GM21723 (cell line): ENCODE measurements at regions not wholly inside any gene's neighbourhood (a gene's known extent, or its start where the extent isn't known, plus 50 kb on each side); places are given as distances from the start of the nearest gene placed in this dataset.

Experiments
- ATAC-seq: cut with Tn5 transposase; IDR thresholded peaks from one replicate; pipeline ENCODE4 v1.9.1; 2021; ENCODE audit warnings: mild to moderate bottlenecking, moderate library complexity; ENCODE audit not compliant: unreplicated experiment

DNA sequence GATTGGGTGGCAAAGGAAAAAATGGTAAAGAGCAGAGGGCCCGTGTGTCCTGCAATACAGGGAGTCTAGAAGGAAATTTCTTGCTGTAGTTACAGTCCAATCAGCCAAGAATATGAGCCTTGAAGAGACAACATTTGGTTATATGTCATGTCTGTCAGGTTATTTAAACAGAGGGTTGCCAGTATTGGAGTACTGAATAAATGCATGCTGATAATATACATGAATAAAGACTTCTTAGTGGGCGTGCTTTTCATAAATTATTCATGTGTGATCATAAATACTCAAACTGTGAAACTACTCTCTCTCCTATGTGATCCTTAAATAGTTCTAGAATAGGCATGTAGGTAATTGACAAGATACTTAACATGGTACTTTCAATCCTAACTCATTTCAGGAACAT is 249.0 kb downstream of the CRPPA start:
- no peak for ATAC-seq

DNA sequence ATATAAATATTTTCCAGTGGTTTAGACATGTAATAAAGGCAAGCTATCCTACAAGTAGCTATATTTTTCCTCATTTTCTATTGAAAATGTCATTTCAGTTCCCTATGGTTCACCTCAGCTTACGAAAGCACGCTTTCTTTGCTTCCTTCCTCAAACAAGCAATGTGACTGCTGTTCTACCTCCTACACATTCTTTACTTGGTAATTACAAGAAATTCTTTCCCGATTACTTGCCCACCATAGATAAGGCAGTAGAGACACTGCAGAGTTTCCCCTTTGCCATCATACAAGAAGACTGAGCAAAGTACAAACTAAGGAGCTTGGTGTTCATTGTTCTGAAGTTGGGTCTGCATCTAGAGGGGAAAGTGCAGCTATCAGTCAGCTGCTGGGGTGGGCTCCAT is 249.4 kb downstream of the CRPPA start:
- ATAC-seq = no peak

DNA sequence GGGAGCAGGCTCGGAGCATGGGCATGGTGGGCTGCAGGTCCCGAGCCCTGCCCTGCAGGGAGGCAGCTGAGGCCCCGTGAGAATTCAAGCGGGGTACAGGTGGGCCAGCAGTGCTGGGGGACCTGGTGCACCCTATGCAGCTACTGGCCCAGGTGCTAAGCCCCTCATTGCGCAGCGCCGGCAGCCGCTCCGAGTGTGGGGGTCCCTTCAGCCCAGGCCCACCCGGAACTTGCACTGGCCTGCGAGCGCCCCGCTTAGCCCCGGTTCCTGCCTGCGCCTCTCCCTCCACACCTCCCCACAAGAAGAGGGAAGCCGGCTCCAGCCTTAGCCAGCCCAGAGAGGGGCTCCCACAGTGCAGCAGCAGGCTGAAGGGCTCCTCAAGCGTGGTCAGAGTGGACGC is 250.7 kb downstream of the CRPPA start:
- no peak for ATAC-seq

DNA sequence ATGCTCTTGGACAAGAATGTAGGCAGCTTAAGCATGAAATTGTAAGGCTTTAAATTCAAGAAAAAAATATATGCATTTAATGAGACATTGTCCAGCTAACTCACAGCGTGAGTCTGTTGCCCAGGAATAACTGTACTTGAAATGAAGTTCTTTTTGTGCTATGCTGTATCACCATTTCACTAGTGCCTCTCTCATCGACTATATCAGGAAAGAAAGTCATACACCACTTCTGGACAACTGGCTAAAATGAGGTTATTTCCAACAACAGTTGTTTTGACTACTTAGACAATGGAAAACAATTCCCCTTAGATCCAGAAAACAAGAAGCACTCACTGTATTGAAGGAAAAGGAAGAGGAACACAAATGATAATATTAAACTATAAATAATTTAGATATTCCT is 251.8 kb downstream of the CRPPA start:
- ATAC-seq = no peak

DNA sequence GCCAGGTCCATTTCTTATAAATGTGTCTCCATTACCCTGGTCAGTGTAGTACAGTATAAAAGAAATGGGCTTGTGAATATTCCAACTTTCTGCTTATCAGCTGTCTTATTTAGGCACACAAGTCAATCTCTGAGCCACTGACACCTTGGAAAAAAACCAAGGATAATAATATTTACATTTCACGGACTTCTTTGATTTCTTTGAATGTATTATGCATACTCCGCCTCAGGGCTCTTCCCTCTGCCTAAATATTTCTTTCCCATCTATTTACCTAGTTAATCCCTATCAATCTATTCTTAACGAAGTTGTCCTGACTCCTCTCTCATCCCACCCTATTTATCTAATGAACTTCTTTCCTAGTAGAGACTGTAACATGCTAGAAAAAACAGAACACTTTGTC is 253.8 kb downstream of the CRPPA start:
- ATAC-seq = no peak

DNA sequence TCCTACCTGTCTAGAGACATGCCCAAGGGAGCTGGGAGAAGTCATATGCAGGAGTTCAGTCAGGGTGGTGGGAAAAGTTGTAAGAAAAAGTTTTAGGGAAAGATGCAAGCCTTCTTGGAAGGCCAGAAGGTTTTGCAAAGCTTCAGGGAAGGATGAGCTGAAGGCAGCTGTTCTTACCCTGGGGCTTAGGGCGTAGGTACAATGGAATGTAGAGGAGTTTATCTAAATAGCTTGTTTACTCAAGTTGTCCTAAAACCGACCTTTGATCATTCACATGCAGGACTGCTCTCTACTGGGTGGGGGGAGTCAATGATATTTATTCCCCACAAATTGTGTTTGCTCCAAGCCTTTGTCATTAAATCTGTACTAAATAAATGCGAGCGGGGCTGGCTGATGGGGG is 277.0 kb downstream of the CRPPA start:
- no peak for ATAC-seq

DNA sequence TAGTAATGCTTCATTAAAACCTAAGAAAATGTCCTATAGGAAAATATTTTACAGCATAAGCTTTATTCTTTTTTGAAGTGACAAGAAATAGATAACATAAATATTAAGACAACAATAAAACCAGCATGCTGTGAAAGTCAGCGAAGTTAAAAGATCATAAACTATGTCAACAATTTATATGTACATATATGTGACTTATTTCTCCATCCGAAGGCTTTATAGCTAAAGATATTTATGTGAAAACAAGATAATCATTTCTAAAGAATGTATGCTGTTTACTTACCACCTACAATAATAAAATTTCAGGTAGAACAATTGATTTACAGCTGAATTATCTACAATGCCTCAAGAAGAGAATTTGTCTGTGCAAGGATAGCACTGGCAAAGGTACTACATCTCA is 283.4 kb downstream of the CRPPA start:
- ATAC-seq = no peak

DNA sequence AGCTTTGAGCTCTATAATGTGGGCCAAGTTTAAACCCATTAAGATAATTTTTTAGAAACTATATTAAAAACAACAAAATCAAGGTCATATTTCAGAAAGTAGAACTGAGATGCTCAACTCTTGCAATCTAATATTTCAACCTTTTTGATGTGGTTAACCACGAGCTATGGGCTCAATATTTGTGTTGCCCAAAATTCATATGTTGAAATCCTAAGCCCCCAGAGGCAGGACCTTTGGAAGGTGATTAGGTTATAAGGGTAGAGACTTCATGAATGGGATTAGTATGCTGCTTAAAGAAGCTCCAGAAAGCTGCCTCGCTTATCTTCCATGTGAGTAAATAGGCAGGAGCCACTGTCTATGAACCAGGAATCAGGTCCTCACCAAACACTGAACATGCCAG is 284.4 kb downstream of the CRPPA start:
- no peak for ATAC-seq

DNA sequence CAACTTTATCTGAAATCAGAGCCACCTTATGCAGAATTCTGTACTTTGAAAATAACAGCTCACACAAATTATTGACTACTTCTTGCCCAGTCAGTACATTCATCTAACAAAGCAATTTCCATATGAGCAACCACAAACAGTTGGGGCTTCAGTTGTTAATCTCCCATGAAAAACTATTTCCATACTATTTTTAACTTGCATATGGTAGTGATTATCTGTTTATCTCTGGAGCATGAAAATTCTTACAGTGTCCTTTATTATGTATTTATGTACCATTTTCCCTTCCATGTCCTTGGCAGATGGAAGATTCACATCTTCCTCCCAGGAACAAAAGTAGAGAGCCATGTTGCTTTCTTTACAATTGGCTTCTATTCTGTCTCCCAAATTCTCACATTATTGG is 285.7 kb downstream of the CRPPA start:
- no peak for ATAC-seq

DNA sequence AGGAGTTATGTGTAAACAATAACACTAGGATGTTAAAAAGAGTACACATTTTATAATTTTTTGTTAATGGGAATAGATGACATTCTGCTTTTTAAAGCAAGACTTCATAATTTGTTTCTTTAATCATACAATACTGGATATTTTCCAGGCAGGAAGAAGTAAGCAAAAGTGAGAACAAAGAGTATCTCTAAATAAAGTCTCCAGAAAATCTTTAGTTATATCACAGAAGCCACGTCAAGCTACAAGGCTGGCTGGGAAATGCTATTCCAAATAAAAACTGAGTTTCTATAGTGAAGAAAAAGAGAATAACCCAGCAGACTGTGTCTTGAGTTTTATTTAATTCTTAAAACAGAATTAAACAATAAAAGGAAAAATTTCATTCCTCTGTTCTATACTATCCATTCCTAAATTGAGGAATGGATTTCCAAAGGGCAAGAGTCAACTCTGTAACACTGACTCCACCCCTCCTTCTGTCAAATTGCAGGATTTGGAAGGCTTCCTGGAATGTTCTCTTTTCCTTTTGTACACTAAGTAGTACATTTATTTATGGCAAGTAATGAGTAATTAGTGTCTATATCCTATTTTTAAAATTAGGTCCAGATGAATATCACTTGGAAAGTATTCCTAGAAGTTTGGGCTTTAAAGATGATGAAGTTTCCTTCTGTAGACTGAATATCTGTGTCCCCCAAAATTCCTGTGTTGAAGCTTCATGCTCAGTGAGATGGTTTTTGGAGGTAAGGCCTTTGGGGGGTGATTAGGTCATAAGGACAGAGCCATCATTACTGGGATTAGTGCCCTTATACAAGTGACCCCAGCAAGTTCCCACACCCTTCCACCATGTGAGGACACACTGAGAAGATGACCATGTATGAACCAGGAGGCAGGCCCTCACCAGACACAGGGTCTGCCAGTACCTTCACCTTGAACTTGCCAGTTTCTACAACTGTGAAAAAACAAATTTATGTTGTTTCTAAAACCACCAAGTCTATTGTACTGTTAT is 290.9 kb downstream of the CRPPA start:
- no peak for ATAC-seq

DNA sequence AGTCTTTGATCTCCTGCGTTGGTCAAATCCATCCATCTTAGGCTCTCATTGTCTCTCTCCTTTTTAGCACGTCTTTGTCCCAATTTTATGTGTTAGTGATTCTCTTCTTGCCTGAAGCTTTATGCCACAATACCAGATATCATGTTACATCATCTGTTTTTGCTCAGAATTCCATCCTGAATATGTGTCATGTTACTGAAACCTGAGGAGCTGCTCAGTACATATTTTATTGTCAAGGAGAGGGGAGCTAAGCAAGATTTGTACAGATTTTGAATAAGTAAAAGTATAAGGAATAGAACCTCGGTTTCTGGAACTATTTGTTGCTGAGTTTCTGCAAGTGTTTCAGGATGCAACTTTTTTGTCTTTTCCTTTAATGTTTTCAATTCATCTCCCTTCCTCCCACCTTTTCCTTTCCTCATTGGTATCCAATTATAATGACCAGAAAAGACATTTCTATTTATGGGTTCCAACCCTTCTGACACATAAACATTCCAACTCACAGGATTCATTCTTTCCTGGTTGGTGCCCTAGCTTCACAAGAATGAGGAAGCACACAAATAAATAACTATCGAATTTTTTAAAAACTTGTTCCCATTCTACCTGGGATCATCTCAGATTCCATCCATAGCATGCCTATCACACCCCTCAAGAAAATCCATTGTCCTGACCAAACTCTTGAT is 291.8 kb downstream of the CRPPA start:
- ATAC-seq = no peak

DNA sequence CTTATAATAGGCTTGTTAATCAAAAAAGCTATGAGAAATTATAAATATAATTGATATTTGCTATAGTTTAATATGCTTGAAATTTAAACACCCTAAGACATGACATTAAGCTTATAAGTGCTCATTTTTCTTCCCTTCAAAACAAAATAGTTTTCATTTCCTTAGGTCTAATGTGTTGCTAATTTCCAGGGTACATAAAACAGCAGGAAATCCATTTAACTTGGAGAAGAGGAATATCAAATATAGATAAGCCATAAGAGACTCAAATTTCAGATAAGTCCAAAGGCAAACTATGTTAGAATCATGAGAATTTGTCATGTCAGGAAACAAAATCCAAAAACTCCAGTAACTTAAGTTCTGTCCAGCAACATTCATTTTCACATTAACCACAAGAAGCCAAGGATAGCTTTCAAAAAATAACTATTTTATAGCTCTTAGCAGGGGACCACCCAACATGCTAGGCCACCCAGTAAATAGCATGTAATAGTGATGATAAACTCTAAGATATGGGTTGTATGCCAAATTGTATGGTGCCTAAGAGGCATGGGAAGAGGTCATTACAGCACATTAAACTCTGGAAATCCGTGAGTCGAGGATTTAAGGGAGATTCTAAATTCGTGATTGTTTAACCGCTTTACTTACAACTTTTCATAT is 298.1 kb downstream of the CRPPA start:
- no peak for ATAC-seq

DNA sequence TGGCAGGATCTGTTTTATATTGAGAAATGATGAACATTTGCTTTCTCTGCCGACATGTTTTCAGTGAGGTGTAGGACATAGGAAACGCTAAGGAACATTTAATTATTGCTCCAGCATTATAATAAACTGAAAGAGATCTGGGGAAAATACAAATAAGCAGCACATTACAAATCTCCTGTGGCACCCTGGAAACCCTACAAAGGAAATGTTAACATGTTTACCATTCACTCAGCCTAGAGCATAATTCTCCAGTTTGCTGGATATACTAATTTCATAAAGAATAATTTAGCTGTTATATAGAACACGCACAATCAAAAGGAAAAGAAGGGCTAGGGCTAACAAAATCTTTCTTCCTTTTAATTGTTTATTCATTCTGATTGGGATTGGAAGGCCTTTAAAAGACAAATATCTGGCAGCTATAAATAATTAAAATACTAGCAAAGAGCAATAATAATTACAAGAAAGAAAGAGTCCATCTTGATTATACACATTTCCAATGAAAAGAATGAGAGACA is 299.4 kb downstream of the CRPPA start:
- no peak for ATAC-seq

DNA sequence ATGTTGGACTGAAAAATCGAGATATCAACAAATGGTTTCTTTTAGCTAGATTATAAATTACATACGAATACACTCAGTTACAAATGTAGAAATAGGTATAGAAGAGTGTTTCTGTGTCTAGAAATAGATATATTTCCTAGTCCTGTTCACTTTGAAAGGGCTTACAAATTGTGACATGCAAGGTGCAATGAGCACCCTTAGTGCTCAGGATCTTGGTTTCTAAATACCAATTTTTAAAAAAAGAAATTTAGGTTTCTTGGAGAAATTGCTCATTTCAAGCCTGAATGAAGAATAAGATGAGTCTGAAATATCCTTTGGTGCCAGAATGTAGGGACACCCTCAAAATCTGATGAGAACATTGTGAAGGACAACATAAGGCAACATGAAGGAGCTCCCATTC is 306.0 kb downstream of the CRPPA start:
- no peak for ATAC-seq

DNA sequence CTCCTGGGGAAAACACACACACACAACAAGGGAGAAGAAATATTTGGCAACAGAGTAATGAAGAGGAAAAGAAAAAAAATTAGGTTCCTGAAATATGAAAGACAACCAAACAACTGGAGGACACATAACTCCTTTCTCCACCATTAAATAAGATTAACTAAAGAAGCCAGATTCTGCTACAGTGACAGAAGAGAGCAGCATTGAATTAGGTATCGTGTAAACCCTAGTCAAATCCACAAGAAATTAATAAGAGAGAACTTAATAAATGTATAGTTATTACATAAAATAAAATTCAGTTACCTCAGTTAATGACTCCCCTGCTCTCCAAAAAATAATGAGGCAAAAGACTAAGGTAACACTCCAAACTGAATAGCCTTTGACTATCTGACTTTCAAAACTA is 306.7 kb downstream of the CRPPA start:
- ATAC-seq = no peak

DNA sequence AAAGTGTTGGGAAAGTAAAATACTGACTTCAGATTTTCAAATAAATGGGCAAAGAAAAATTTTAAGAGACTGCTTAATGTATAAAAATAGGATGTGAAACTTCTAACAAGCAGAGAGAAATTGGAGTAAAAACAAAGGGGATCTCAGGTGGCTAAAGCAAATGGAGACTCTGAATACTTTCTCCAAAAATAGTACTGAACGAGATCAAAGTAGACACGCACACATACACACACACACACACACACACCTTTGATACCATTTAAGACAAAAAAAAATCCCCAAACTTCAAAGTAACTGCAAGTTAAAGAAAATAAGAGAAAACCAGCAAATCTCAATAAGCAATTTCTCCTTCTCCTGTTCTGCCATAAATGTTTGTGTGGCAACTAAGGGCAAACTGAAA is 307.3 kb downstream of the CRPPA start:
- ATAC-seq = no peak

DNA sequence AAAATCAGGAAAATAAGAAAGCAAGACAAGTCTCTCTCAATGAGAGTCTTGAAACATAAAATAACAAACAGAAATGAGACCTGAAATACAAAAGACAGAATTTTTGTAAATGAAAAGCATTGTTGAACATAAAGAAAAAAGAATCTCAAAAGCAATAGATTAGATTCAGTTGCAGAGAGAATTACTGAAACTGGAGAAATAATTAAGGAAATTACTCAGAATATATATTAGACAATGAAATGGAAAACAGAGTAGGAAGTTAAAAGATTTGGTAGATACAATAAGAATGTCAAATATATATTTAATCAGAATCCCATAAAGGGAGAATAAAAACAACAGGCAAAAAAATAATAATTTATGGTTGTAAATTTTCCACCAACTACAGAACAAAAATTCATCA is 308.3 kb downstream of the CRPPA start:
- ATAC-seq = no peak

DNA sequence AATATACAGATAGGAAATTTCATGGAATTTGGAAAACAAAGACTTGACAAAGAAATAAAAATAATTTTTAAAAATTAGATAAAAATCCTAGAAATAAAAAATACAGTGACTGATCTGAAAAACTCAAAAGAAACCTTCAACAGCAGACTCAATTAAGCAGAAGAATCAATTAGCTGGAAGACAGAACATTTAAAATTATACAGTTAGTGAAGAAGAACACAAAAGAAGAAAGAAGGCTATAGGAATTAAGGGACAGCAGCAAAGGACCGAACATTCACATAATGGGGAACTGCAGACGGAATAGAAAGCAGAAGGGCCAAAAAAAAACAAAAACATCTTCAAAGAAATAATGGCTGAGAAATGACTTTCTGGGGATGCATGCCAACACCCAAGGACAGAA is 314.5 kb downstream of the CRPPA start:
- no peak for ATAC-seq

DNA sequence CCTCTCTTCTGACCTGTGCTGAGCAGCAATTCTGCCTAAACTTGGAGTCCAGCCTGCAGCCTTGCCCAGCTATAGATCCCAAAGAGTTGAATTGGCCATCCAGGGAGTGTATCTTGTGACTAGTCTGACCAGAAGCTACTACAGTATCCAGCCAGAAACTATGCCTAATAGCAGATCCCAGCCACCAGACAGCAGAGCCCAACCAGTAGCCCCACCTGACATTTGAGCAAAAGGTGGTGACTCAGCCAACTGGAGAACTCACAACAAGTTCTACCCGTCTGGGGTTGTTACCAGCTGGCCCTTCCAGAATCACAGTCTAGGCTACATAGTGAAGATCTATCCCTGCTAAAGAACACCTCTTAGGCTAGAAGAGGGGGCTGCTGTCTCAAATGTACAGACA is 315.0 kb downstream of the CRPPA start:
- no peak for ATAC-seq

DNA sequence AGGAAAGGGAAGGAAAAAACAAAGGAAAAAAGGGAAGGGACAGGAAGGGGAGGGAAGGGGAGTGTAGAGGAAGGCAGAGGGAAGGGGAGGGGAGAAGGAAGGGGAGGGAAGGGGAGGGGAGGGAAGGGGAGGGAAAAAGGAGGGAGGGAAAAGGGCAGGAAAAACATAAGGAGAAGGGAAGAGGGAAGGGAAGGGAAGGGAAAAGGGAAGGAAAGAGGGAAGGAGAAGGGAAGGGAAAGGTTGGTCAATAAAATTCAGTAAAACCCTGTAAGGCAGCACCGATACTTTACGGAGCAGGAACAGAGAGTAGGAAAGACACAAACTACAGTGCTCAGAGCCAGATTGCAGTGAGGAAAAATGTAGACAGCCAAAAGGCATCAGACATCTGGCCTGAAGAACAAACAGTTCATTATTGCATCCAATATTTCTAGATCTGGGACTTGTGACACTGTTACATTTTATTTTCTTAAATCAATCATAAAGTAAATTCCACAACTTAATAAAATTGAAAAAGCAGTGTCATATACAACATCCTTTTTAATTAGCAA is 322.0 kb downstream of the CRPPA start:
- ATAC-seq = no peak

DNA sequence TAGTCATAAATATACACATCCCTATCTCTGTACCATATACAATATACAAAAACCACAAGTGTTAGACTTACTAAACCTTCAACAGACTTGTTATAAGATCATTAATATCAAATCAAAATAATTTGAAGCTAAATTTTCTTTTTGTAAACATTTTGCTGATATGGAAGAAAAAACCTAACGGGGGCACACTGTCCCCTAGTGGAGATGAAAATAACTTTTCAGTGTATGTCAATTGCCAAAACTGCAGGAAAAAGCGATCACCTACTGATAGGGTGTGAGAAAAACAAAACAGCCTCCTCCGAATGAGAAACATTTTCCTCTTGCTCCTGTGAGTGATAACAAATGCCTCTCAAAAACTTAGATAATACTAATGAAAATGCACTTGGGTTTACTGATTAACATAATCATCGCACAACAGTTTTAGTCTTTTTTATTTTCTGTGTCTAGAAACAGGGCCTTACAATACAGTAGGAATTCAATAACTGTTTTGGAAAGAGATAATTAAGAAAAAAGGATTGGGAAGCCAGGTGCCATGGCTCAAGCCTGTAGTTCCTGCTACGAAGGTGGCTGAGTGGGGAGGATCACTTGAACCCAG is 322.7 kb downstream of the CRPPA start:
- ATAC-seq = no peak
